ENCODE measurements at regions not wholly inside any gene's neighbourhood (a gene's known extent, or its start where the extent isn't known, plus 50 kb on each side); places are given as distances from the start of the nearest gene placed in this dataset.

- Histone ChIP-seq H3K27ac (ENCODE audit: low read length) (no peak overlapping the region), H3K4me1 (ENCODE audit: control insufficient read depth, insufficient read depth, low read length) (no peaks in the 10 kb centered on the region), H3K36me3 (ENCODE audit: control insufficient read depth in 2 of 2, insufficient read depth in 2 of 2, low read length in 2 of 2) (no peaks in the 10 kb centered on the region), H3K4me3 (ENCODE audit: low read length in 2 of 2) (no peak overlapping the region), H3K27me3 (ENCODE audit: control insufficient read depth in 1 of 2, insufficient read depth in 2 of 2, low read length in 2 of 2) (peaks cover 20 to 28% of the 10 kb centered on the region in 2 donors), H3K9ac (ENCODE audit: low read length in 2 of 2) (no peak overlapping the region), H3K9me3 (ENCODE audit: control insufficient read depth in 2 of 2, low read length in 2 of 2) (peaks cover 4 to 8% of the 10 kb centered on the region in 2 donors)
These were observed 407.3 kb downstream of the MATN1 start for GRCh38 chr1:30316056-30316455.

- peaks cover 20 to 26% of the 10 kb centered on the region in 2 donors for H3K27me3 ChIP-seq (ENCODE audit: control insufficient read depth in 1 of 2, insufficient read depth in 2 of 2, low read length in 2 of 2)
These were observed 408.0 kb downstream of the MATN1 start for GRCh38 chr1:30315185-30315960.

GRCh38 chr1:30314591-30314990 lies 408.8 kb downstream of the MATN1 start:
- no peaks in the 10 kb centered on the region for H3K36me3 ChIP-seq (ENCODE audit: control insufficient read depth in 2 of 2, insufficient read depth in 2 of 2, low read length in 2 of 2)

More at GRCh38 chr1:30315185-30315960, 408.0 kb downstream of the MATN1 start:
- Histone ChIP-seq H3K27ac (ENCODE audit: low read length) (no peak overlapping the region), H3K4me1 (ENCODE audit: control insufficient read depth, insufficient read depth, low read length) (no peaks in the 10 kb centered on the region), H3K36me3 (ENCODE audit: control insufficient read depth in 2 of 2, insufficient read depth in 2 of 2, low read length in 2 of 2) (no peaks in the 10 kb centered on the region), H3K9ac (ENCODE audit: low read length in 2 of 2) (no peak overlapping the region), H3K4me3 (ENCODE audit: low read length in 2 of 2) (no peak overlapping the region), H3K9me3 (ENCODE audit: control insufficient read depth in 2 of 2, low read length in 2 of 2) (peaks cover 4 to 8% of the 10 kb centered on the region in 2 donors)

GRCh38 chr1:30313584-30313983 lies 409.8 kb downstream of the MATN1 start:
- H3K9me3 ChIP-seq (ENCODE audit: control insufficient read depth in 2 of 2, low read length in 2 of 2) = peaks cover 4 to 8% of the 10 kb centered on the region in 2 donors
- no peak overlapping the region for H3K9ac ChIP-seq (ENCODE audit: low read length in 2 of 2)
- no peak overlapping the region for H3K4me3 ChIP-seq (ENCODE audit: low read length in 2 of 2)
- no peak overlapping the region for H3K27ac ChIP-seq (ENCODE audit: low read length)
- H3K4me1 ChIP-seq (ENCODE audit: control insufficient read depth, insufficient read depth, low read length) = no peaks in the 10 kb centered on the region
- H3K27me3 ChIP-seq (ENCODE audit: control insufficient read depth in 1 of 2, insufficient read depth in 2 of 2, low read length in 2 of 2) = peaks cover 12 to 26% of the 10 kb centered on the region in 2 donors
- no peaks in the 10 kb centered on the region for H3K36me3 ChIP-seq (ENCODE audit: control insufficient read depth in 2 of 2, insufficient read depth in 2 of 2, low read length in 2 of 2)

More at GRCh38 chr1:30314591-30314990, 408.8 kb downstream of the MATN1 start:
- Histone ChIP-seq H3K27ac (ENCODE audit: low read length) (no peak overlapping the region), H3K9ac (ENCODE audit: low read length in 2 of 2) (no peak overlapping the region), H3K4me1 (ENCODE audit: control insufficient read depth, insufficient read depth, low read length) (no peaks in the 10 kb centered on the region), H3K27me3 (ENCODE audit: control insufficient read depth in 1 of 2, insufficient read depth in 2 of 2, low read length in 2 of 2) (peaks cover 18 to 26% of the 10 kb centered on the region in 2 donors), H3K9me3 (ENCODE audit: control insufficient read depth in 2 of 2, low read length in 2 of 2) (peaks cover 4 to 8% of the 10 kb centered on the region in 2 donors), H3K4me3 (ENCODE audit: low read length in 2 of 2) (no peak overlapping the region)

GRCh38 chr1:30313176-30313575 lies 410.2 kb downstream of the MATN1 start:
- no peaks in the 10 kb centered on the region for H3K36me3 ChIP-seq (ENCODE audit: control insufficient read depth in 2 of 2, insufficient read depth in 2 of 2, low read length in 2 of 2)
- no peak overlapping the region for H3K9ac ChIP-seq (ENCODE audit: low read length in 2 of 2)
- H3K4me1 ChIP-seq (ENCODE audit: control insufficient read depth, insufficient read depth, low read length) = no peaks in the 10 kb centered on the region
- H3K4me3 ChIP-seq (ENCODE audit: low read length in 2 of 2) = no peak overlapping the region
- H3K9me3 ChIP-seq (ENCODE audit: control insufficient read depth in 2 of 2, low read length in 2 of 2) = peaks cover 4 to 8% of the 10 kb centered on the region in 2 donors
- no peak overlapping the region for H3K27ac ChIP-seq (ENCODE audit: low read length)
- peaks cover 10 to 23% of the 10 kb centered on the region in 2 donors for H3K27me3 ChIP-seq (ENCODE audit: control insufficient read depth in 1 of 2, insufficient read depth in 2 of 2, low read length in 2 of 2)

GRCh38 chr1:30312226-30312625 lies 411.2 kb downstream of the MATN1 start:
- Histone ChIP-seq H3K36me3 (ENCODE audit: control insufficient read depth in 2 of 2, insufficient read depth in 2 of 2, low read length in 2 of 2) (no peaks in the 10 kb centered on the region), H3K4me1 (ENCODE audit: control insufficient read depth, insufficient read depth, low read length) (no peaks in the 10 kb centered on the region), H3K27me3 (ENCODE audit: control insufficient read depth in 1 of 2, insufficient read depth in 2 of 2, low read length in 2 of 2) (peaks cover 13 to 18% of the 10 kb centered on the region in 2 donors), H3K9me3 (ENCODE audit: control insufficient read depth in 2 of 2, low read length in 2 of 2) (peaks cover 4 to 8% of the 10 kb centered on the region in 2 donors), H3K4me3 (ENCODE audit: low read length in 2 of 2) (no peak overlapping the region), H3K9ac (ENCODE audit: low read length in 2 of 2) (no peak overlapping the region), H3K27ac (ENCODE audit: low read length) (no peak overlapping the region)

- H3K27ac ChIP-seq (ENCODE audit: low read length) = no peak overlapping the region
- H3K36me3 ChIP-seq (ENCODE audit: control insufficient read depth in 2 of 2, insufficient read depth in 2 of 2, low read length in 2 of 2) = no peaks in the 10 kb centered on the region
- H3K27me3 ChIP-seq (ENCODE audit: control insufficient read depth in 1 of 2, insufficient read depth in 2 of 2, low read length in 2 of 2) = peaks cover 13 to 18% of the 10 kb centered on the region in 2 donors
- H3K4me3 ChIP-seq (ENCODE audit: low read length in 2 of 2) = no peak overlapping the region
- H3K4me1 ChIP-seq (ENCODE audit: control insufficient read depth, insufficient read depth, low read length) = no peaks in the 10 kb centered on the region
- peaks cover 4 to 8% of the 10 kb centered on the region in 2 donors for H3K9me3 ChIP-seq (ENCODE audit: control insufficient read depth in 2 of 2, low read length in 2 of 2)
- H3K9ac ChIP-seq (ENCODE audit: low read length in 2 of 2) = no peak overlapping the region
These were observed 411.6 kb downstream of the MATN1 start for GRCh38 chr1:30311749-30312148.

- Histone ChIP-seq H3K27ac (ENCODE audit: low read length) (no peak overlapping the region), H3K4me3 (ENCODE audit: low read length in 2 of 2) (no peak overlapping the region), H3K27me3 (ENCODE audit: control insufficient read depth in 1 of 2, insufficient read depth in 2 of 2, low read length in 2 of 2) (peaks cover 13 to 18% of the 10 kb centered on the region in 2 donors), H3K36me3 (ENCODE audit: control insufficient read depth in 2 of 2, insufficient read depth in 2 of 2, low read length in 2 of 2) (no peaks in the 10 kb centered on the region), H3K9me3 (ENCODE audit: control insufficient read depth in 2 of 2, low read length in 2 of 2) (peaks cover 2 to 4% of the 10 kb centered on the region in 2 donors), H3K4me1 (ENCODE audit: control insufficient read depth, insufficient read depth, low read length) (no peaks in the 10 kb centered on the region), H3K9ac (ENCODE audit: low read length in 2 of 2) (no peak overlapping the region)
These were observed 412.2 kb downstream of the MATN1 start for GRCh38 chr1:30310966-30311742.

- H3K27me3 ChIP-seq (ENCODE audit: control insufficient read depth in 1 of 2, insufficient read depth in 2 of 2, low read length in 2 of 2) = peaks cover 6 to 8% of the 10 kb centered on the region in 2 donors
These were observed 416.2 kb downstream of the MATN1 start for GRCh38 chr1:30307182-30307581.

GRCh38 chr1:30305519-30305918 lies 417.9 kb downstream of the MATN1 start:
- Histone ChIP-seq H3K27me3 (ENCODE audit: control insufficient read depth in 1 of 2, insufficient read depth in 2 of 2, low read length in 2 of 2) (peaks cover 6 to 8% of the 10 kb centered on the region in 2 donors), H3K27ac (ENCODE audit: low read length) (no peak overlapping the region), H3K36me3 (ENCODE audit: control insufficient read depth in 2 of 2, insufficient read depth in 2 of 2, low read length in 2 of 2) (no peaks in the 10 kb centered on the region), H3K9ac (ENCODE audit: low read length in 2 of 2) (no peak overlapping the region), H3K4me3 (ENCODE audit: low read length in 2 of 2) (no peak overlapping the region), H3K9me3 (ENCODE audit: control insufficient read depth in 2 of 2, low read length in 2 of 2) (no peaks in the 10 kb centered on the region), H3K4me1 (ENCODE audit: control insufficient read depth, insufficient read depth, low read length) (no peaks in the 10 kb centered on the region)

More at GRCh38 chr1:30307182-30307581, 416.2 kb downstream of the MATN1 start:
- Histone ChIP-seq H3K9me3 (ENCODE audit: control insufficient read depth in 2 of 2, low read length in 2 of 2) (no peaks in the 10 kb centered on the region), H3K9ac (ENCODE audit: low read length in 2 of 2) (no peak overlapping the region), H3K4me1 (ENCODE audit: control insufficient read depth, insufficient read depth, low read length) (no peaks in the 10 kb centered on the region), H3K36me3 (ENCODE audit: control insufficient read depth in 2 of 2, insufficient read depth in 2 of 2, low read length in 2 of 2) (no peaks in the 10 kb centered on the region), H3K4me3 (ENCODE audit: low read length in 2 of 2) (no peak overlapping the region), H3K27ac (ENCODE audit: low read length) (no peak overlapping the region)
